Large intestine (tissue), 3 donors: ENCODE measurements at regions not wholly inside any gene's neighbourhood (a gene's known extent, or its start where the extent isn't known, plus 50 kb on each side); places are given as distances from the start of the nearest gene placed in this dataset.

Experiments used
- DNase-seq, 2 donors: peaks; one replicate each; pipeline versions ENCODE4 v3.0.0 to v3.0.0-alpha.2; 2013
- H3K27ac ChIP-seq: one replicate; pipeline ENCODE4 v1.5.1; 2013; ENCODE audit warnings: low read length
- H3K27me3 ChIP-seq: 2 replicates; pipeline ENCODE4 v1.6.1; 2013; ENCODE audit warnings: low read length; ENCODE audit not compliant: control insufficient read depth, insufficient read depth
- H3K36me3 ChIP-seq: 2 replicates; pipeline ENCODE4 v1.6.1; 2013; ENCODE audit warnings: low read length; ENCODE audit not compliant: control insufficient read depth, insufficient read depth
- H3K4me1 ChIP-seq: one replicate; pipeline ENCODE4 v1.6.1; 2013; ENCODE audit warnings: low read length; ENCODE audit not compliant: control insufficient read depth, insufficient read depth
- H3K4me3 ChIP-seq: one replicate; pipeline ENCODE4 v1.5.1; 2013; ENCODE audit warnings: low read length
- H3K9me3 ChIP-seq: one replicate; pipeline ENCODE4 v1.6.1; 2013; ENCODE audit warnings: mild to moderate bottlenecking, low read depth, low read length, moderate library complexity; ENCODE audit not compliant: control insufficient read depth
- WGBS: methylation state at CpG from one replicate; pipeline ENCODE4 v1.1.5; 2013; ENCODE audit warnings: low lambda C conversion rate; ENCODE audit not compliant: insufficient coverage; 5-methylcytosine and 5-hydroxymethylcytosine counted together

DNA sequence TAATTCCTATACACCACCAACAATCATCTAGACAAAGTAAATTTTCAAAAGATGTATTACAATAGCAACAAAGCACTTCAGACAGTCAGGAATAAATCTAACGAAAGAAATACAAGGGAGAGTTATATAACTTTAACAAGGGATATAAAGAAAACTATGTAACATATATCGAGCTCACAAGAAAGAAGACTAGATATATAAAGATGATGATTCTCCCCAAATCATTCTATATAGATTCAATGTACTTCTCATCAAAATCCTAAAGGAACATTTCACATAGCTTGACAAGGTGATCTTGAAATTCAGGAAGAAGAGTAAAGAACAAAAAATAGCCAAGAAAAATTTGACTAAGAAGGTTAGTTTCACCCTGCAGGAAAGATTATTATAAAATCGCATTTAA is 179.4 kb downstream of the SP3 start:
- Histone ChIP-seq H3K4me1 (no peaks in the 10 kb centered on the region), H3K36me3 (no peaks in the 10 kb centered on the region)
- no peak for DNase-seq

DNA sequence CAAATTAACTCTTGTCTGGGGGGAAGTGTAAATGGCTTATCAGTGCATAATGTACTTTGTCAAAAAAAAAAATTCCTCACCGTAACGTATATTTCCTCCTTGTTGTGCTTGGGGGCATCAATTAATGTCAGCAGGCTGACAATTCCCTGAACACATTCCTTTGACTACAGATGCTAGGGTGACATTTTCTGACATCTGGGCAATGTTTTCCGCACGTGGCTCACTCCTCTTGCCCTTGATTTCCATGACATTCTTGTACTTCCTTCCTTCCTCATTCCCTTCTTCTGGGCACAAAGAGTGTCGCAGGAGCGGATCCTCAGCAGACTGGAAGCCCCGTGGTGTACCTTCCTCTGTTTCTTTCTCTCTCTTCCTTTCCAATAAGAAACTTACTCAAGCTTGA is 173.7 kb downstream of the SP3 start:
- Histone ChIP-seq H3K27ac (no peak overlapping the region), H3K36me3 (no peaks in the 10 kb centered on the region), H3K9me3 (no peaks in the 10 kb centered on the region), H3K27me3 (no peaks in the 10 kb centered on the region), H3K4me1 (no peaks in the 10 kb centered on the region), H3K4me3 (no peak overlapping the region)
- WGBS, result 89% methylated on average over 3 of the region's 7 CpGs
- no peak for DNase-seq

More for the DNA sequence above, 179.4 kb downstream of the SP3 start:
- 100% methylated on average over 3 of the region's 3 CpGs for WGBS
- Histone ChIP-seq H3K27ac (no peak overlapping the region), H3K4me3 (no peak overlapping the region), H3K27me3 (peaks cover 3% of the 10 kb centered on the region), H3K9me3 (no peaks in the 10 kb centered on the region)

DNA sequence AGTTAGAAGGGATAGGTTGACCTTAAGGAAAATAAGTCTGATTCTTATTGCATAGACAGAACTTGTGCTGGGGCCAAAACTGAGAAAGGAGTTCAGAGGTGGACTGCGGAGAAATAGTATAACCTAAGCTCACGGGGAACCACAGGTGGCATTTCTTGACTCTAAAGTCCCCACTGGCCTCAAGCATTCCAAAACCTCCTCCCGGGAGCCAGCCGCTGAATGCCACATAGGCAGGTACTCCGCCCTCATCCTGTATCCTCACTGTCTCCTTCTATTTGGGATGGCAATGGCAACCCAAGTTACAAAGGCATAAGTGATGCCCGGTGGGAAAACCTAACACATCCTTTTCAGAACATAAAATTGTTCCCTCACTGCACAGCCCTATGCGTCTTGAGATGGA is 173.0 kb downstream of the SP3 start:
- Histone ChIP-seq H3K4me3 (no peak overlapping the region), H3K36me3 (no peaks in the 10 kb centered on the region), H3K27ac (no peak overlapping the region), H3K4me1 (no peaks in the 10 kb centered on the region), H3K9me3 (no peaks in the 10 kb centered on the region), H3K27me3 (no peaks in the 10 kb centered on the region)
- DNase-seq, result no peak
- WGBS, result 63% methylated on average over 1 of the region's 7 CpGs

DNA sequence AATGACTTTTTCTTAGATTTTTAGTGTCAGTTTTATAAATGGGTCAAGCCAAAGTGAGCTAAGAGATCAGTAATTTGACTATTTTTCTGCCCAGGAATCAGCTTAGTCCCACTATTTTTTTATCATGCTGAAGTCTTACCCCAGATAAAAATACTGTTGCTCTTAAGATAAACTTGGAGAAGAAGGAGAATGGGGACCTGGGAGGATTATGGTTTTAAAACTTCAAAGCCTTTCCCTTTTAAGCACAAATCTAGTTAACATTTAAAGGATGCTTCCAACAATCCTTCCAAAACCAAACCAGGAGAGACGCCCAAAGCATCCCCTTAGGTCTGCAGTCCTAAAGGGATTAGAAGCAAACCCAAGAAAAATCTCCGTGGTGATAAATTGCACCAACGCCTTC is 172.4 kb downstream of the SP3 start:
- Histone ChIP-seq H3K27me3 (no peaks in the 10 kb centered on the region), H3K4me1 (no peaks in the 10 kb centered on the region), H3K9me3 (no peaks in the 10 kb centered on the region), H3K36me3 (no peaks in the 10 kb centered on the region), H3K27ac (no peak overlapping the region), H3K4me3 (no peak overlapping the region)
- DNase-seq, result no peak
- 70% methylated on average over 3 of the region's 3 CpGs for WGBS

DNA sequence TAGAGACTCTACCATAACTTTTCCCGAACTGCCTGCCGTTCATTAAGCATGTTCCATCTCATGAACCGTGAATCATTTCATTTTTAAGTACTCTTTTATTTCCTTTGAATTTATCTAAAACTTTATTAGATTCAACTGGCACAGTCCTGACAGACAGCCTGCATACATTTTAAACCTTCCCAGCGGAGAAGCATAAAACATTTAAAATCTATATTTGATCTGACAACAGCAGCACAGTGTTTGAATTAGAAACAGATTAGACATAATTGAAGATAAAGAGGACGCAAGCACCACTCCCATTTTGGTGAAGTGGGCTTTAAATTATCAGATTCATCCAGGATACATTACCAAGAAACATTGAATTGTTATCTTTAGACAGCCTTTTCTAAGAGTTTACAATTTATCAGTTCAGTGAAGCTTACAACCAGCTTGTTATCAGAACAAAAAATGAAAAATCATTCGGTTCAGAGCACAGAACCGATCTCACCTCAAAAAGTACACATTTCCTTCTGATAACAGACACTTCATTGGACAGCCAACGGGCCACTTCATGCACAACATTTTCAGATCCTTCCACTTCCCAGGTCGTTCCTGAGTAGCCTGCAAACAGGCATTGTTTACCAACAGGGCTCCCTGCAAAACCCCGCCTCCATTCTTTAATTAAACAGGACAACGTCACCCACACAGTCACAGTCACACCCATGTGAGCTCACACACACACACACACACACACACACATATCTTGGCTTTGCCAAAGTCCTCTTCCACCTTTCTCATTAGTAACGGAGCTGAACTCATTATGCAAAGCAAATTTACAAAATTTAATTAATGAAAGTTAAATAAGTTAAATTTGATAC is 171.2 kb downstream of the SP3 start:
- DNase-seq, result peak; percentile 42 to 69
- Histone ChIP-seq H3K4me1 (no peaks in the 10 kb centered on the region), H3K27ac (no peak overlapping the region), H3K27me3 (no peaks in the 10 kb centered on the region), H3K4me3 (no peak overlapping the region), H3K36me3 (no peaks in the 10 kb centered on the region), H3K9me3 (no peaks in the 10 kb centered on the region)
- WGBS, result 60% methylated on average over 1 of the region's 12 CpGs

DNA sequence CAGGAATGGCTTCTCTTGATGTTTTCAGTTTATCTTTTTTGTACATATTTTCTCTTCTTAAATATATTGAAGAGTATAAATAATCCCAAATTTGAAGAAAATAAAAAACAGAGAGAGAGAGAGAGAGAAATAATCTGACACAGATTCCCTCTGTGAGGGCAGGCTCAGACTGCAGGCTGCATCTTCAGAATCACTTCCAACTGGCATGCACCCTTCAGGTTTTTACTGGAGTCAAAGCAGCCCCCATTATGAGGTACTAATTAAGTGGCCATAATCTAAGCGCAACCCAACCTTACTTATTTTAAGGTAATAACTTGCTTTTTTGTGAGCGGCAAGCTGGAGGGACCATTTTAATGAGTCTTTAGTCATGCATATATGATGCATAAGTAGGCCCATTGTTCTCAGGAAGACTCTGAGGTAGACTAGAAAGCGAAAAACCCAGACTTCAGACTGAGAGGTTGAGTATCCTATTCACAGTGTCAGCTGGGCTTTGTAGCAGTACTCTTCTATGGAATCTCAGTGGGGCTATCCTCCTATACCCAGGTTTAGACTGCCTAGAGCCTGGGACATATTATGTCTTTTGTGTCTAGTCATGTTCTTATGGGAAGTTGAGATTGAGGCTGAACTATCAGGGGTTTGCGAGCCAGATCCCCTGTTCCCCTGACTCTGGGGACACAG is 167.4 kb downstream of the SP3 start:
- Histone ChIP-seq H3K9me3 (no peaks in the 10 kb centered on the region), H3K36me3 (no peaks in the 10 kb centered on the region), H3K27ac (no peak overlapping the region), H3K4me3 (no peak overlapping the region), H3K27me3 (no peaks in the 10 kb centered on the region), H3K4me1 (no peaks in the 10 kb centered on the region)
- WGBS, result 100% methylated on average over 1 of the region's 4 CpGs
- no peak for DNase-seq

DNA sequence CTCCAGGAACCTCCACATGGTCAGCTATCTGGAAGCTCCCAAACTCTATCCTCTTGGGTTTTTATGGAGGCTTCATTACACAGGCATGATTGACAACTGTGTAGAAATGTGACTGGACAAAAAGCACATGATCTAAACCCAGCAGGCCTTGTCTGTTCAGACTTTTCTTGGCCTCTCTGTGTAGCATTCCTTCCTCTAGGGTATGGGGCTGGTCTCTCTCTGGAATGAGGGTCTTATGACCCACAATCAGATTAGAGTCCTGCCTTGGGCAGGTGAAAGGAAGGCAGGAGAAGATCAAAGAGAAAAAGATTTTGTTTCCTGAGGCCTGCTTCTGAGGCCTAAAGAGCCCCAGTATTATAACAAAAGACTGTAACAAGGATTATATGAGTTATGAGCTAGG is 162.7 kb downstream of the SP3 start:
- Histone ChIP-seq H3K36me3 (no peaks in the 10 kb centered on the region), H3K4me3 (no peak overlapping the region), H3K4me1 (no peaks in the 10 kb centered on the region), H3K27me3 (no peaks in the 10 kb centered on the region), H3K27ac (no peak overlapping the region), H3K9me3 (no peaks in the 10 kb centered on the region)
- no peak for DNase-seq

DNA sequence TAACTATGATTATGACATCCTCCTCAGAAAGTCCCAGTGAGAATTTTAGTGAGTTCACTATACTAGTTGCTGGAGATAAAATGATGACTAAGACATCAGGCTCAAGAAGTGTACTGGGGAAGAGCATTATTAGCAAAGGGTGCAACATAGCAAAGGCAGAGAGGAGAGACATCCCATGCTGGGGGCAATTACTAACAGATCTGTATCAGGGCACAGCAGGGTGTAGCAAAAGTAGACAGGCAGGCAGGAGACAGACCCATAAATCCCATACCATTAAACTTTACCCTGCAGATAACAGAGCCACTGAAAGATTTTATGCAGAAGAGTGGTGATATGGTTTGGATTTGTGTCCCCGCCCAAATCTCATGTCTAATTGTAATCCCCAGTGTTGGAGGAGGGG is 161.7 kb downstream of the SP3 start:
- peak; percentile 34 to 57 for DNase-seq
- H3K27ac ChIP-seq, result no peak overlapping the region
- WGBS, result no CpG with 5 or more reads among the region's 1 CpG
- no peak overlapping the region for H3K4me3 ChIP-seq
- no peaks in the 10 kb centered on the region for H3K36me3 ChIP-seq
- no peaks in the 10 kb centered on the region for H3K27me3 ChIP-seq
- H3K4me1 ChIP-seq, result no peaks in the 10 kb centered on the region
- H3K9me3 ChIP-seq, result no peaks in the 10 kb centered on the region

DNA sequence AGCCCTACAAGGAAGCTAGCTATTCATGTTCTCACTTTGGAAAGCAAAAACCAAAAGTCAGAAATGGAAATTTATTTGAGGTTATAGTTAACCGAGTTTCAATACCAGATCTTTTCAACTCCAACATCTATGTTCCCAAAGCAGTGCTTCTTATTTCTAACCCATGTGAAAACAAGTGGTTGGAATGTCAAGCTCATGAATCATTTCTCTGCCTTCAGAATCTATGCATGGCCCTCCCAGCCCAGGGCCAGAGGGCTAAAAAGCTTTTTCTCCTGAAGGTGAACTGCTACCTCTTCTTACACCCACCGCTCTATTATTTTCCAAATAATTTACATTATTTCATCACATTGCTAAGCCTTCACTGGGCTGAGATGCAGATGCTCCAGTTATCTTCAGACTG is 158.4 kb downstream of the SP3 start:
- Histone ChIP-seq H3K36me3 (no peaks in the 10 kb centered on the region), H3K27me3 (no peaks in the 10 kb centered on the region), H3K4me1 (no peaks in the 10 kb centered on the region), H3K9me3 (no peaks in the 10 kb centered on the region), H3K27ac (no peak overlapping the region), H3K4me3 (no peak overlapping the region)
- no CpG with 5 or more reads among the region's 2 CpGs for WGBS
- DNase-seq, result no peak

DNA sequence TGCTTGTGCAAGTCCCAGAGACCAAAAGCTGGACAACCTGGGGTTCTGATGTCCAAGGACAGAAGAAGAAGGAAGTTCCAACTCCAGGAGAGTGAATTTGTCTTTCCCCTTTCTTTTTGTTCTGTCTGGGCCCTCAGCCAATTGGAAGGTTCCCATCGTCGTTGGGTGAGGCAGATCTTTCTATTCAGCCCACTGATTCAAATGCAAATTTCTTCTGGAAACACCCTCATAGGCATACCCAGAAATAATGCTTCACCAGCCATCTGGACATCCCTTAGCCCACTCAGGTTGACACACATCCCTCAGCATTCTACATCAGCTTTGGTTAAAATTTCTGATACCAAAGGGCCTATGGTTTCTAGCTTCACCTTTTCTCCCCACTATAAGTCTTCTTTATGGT is 156.5 kb downstream of the SP3 start:
- DNase-seq, result no peak
- H3K9me3 ChIP-seq, result no peaks in the 10 kb centered on the region
- H3K4me3 ChIP-seq, result no peak overlapping the region
- no peak overlapping the region for H3K27ac ChIP-seq
- no peaks in the 10 kb centered on the region for H3K4me1 ChIP-seq
- WGBS, result no CpG with 5 or more reads among the region's 2 CpGs
- no peaks in the 10 kb centered on the region for H3K27me3 ChIP-seq
- no peaks in the 10 kb centered on the region for H3K36me3 ChIP-seq

DNA sequence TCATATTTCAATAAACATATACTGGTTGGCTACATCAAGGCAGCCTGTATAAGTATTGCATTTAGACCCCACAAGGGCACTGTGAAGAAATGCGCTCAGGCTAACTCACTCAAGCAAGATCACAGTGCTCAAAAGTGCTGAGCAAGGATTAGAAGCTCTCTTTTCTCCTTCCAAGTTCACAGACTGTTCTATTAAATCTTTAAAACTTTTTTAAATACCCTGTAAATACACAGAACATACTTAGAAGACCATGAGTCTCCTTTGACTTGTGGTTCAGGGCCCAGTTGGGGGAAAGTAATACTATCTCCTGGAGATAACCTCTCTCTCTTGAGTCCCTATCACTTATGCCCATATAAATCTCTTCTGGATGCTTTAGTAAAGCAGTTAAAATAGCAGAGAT is 152.9 kb downstream of the SP3 start:
- H3K9me3 ChIP-seq, result no peaks in the 10 kb centered on the region
- H3K36me3 ChIP-seq, result no peaks in the 10 kb centered on the region
- H3K4me3 ChIP-seq, result no peak overlapping the region
- H3K27ac ChIP-seq, result no peak overlapping the region
- DNase-seq, result no peak
- no peaks in the 10 kb centered on the region for H3K27me3 ChIP-seq
- H3K4me1 ChIP-seq, result no peaks in the 10 kb centered on the region
- WGBS, result no CpG with 5 or more reads among the region's 1 CpG
